K562 (cell line): ENCODE measurements at regions not wholly inside any gene's neighbourhood (a gene's known extent, or its start where the extent isn't known, plus 50 kb on each side); places are given as distances from the start of the nearest gene placed in this dataset.

Source experiments
- ATAC-seq: fragments of 200-7000 bp; cut with Tn5 transposase; 3 replicates; pipeline ENCODE4 v1.9.1; 2020; ENCODE audit warnings: moderate library complexity
- BruUV-seq: library from RNA; stranded (reverse); fragments of 400-500 nt; replicated peaks from 2 replicates; lab custom pipeline; 2021; lab: Mats Ljungman, UMichigan
- CTCF ChIA-PET: fragments of 300-600 bp; formaldehyde crosslinking; extraction: SDS; loops from one replicate; lab custom pipeline; 2021; ENCODE audit warnings: low intra/inter-chr PET ratio; lab: Yijun Ruan, JAX
- POLR2A ChIA-PET: fragments of 300-600, 350-650 bp; sonication (Branson Sonifier 250); formaldehyde crosslinking; extraction: SDS; loops from one replicate; lab custom pipeline; 2021; ENCODE audit warnings: antibody characterized with exemption, inconsistent platforms; lab: Yijun Ruan, JAX
- DNase-seq, 4 experiments: peaks; one replicate each; pipeline versions ENCODE4 v3.0.0 to v3.0.0-alpha.2; 2011 to 2018; ENCODE audit warnings: low spot score in 3 of 4, mixed read lengths in 3 of 4; ENCODE audit errors: extremely low read depth in 1 of 4
- FAIRE-seq: peaks from 2 replicates; lab custom pipeline; 2011; peaks lifted over from hg19 to GRCh38; lab: Jason Lieb, UNC
- H2AFZ ChIP-seq: 2 replicates; pipeline ENCODE4 v1.6.0; 2011; ENCODE audit warnings: low read depth, low read length, control low read depth, inconsistent platforms
- H3K27ac ChIP-seq: fragments of 200-600 bp; 3 replicates; pipeline ENCODE4 v1.8.0; 2011; ENCODE audit warnings: low read depth, mild to moderate bottlenecking, control low read depth, inconsistent platforms, low read length, moderate library complexity, mixed read lengths; ENCODE audit errors: extremely low read depth
- H3K27me3 ChIP-seq, 2 experiments: fragments of 300-600 bp in 1 of 2; 2 replicates in 1 of 2; 3 replicates in 1 of 2; pipeline versions ENCODE4 v1.6.0 to v1.8.0; 2011; ENCODE audit warnings: inconsistent platforms in 2 of 2, low read length in 2 of 2, mild to moderate bottlenecking in 1 of 2, mixed read lengths in 1 of 2, moderate library complexity in 1 of 2; ENCODE audit not compliant: control insufficient read depth in 2 of 2, insufficient read depth in 2 of 2
- H3K36me3 ChIP-seq: fragments of 300-600 bp; 3 replicates; pipeline ENCODE4 v1.8.0; 2011; ENCODE audit warnings: mild to moderate bottlenecking, low read length, inconsistent platforms; ENCODE audit not compliant: control insufficient read depth, insufficient read depth
- H3K4me1 ChIP-seq, 2 experiments: fragments of 200-600 bp in 1 of 2; replicated peaks in 1 of 2; 2 replicates in 1 of 2; 3 replicates in 1 of 2; pipeline versions ENCODE4 v1.5.1 to v1.8.0; 2011; ENCODE audit warnings: inconsistent platforms in 2 of 2, low read length in 2 of 2, mild to moderate bottlenecking in 1 of 2, mixed read lengths in 1 of 2, moderate library complexity in 1 of 2; ENCODE audit not compliant: control insufficient read depth in 2 of 2, insufficient read depth in 2 of 2
- H3K4me2 ChIP-seq: 2 replicates; pipeline ENCODE4 v1.6.1; 2011; ENCODE audit warnings: low read length, control low read depth, inconsistent platforms, mixed read lengths; ENCODE audit not compliant: insufficient read depth
- H3K4me3 ChIP-seq: fragments of 200-600 bp; sonication (generic), shearing (Covaris generic); 2 replicates; pipeline ENCODE4 v1.5.1; 2016; ENCODE audit warnings: control low read depth, inconsistent platforms
- H3K79me2 ChIP-seq: fragments of 200-600 bp; 3 replicates; pipeline ENCODE4 v1.8.0; 2011; ENCODE audit warnings: low read length, inconsistent platforms; ENCODE audit not compliant: control insufficient read depth, insufficient read depth
- H3K9ac ChIP-seq, 2 experiments: 2 replicates each; pipeline versions ENCODE4 v1.6.0 to v1.6.1; 2011; ENCODE audit warnings: low read depth in 2 of 2, low read length in 2 of 2, control low read depth in 1 of 2, inconsistent platforms in 1 of 2, mild to moderate bottlenecking in 1 of 2, mixed read lengths in 1 of 2; ENCODE audit not compliant: insufficient read depth in 1 of 2
- H3K9me1 ChIP-seq: one replicate; pipeline ENCODE4 v1.6.0; 2011; ENCODE audit warnings: inconsistent platforms, mild to moderate bottlenecking, low read length, moderate library complexity; ENCODE audit not compliant: control insufficient read depth, insufficient read depth
- H3K9me3 ChIP-seq: replicated peaks from 2 replicates; pipeline ENCODE4 v1.5.1; 2011; ENCODE audit warnings: low read depth, low read length, inconsistent platforms; ENCODE audit not compliant: control insufficient read depth, insufficient read depth
- H4K20me1 ChIP-seq: replicated peaks from 2 replicates; pipeline ENCODE4 v1.6.1; 2011; ENCODE audit warnings: low read length, inconsistent platforms, mixed read lengths; ENCODE audit not compliant: control insufficient read depth, insufficient read depth
- CREBBP ChIP-seq: IDR thresholded peaks from one replicate; pipeline ENCODE4 v1.6.1; 2012; ENCODE audit warnings: low read depth, mild to moderate bottlenecking, control low read depth, inconsistent platforms, low read length
- E2F4 ChIP-seq: sonication (generic); formaldehyde crosslinking; IDR thresholded peaks from 2 replicates; pipeline ENCODE4 v1.8.0; 2022; ENCODE audit warnings: mild to moderate bottlenecking, low read depth, missing genetic modification reagents
- GABPA ChIP-seq: fragments of 200-800 bp; sonication (Bioruptor generic); conservative IDR thresholded peaks from 2 replicates; pipeline ENCODE4 v1.6.1; 2016; ENCODE audit warnings: low read depth, missing genetic modification characterization, missing compliant biosample characterization
- HINFP ChIP-seq: fragments of 450-650 bp; conservative IDR thresholded peaks from 2 replicates; pipeline ENCODE4 v1.6.1; 2016; ENCODE audit warnings: missing genetic modification characterization, low read depth, mild to moderate bottlenecking, control low read depth, missing compliant biosample characterization
- MTA1 ChIP-seq: fragments of 450-650 bp; IDR thresholded peaks from 2 replicates; pipeline ENCODE4 v1.6.1; 2017; ENCODE audit warnings: borderline replicate concordance
- NR3C1 ChIP-seq: sonication (generic); formaldehyde crosslinking; IDR thresholded peaks from 2 replicates; pipeline ENCODE4 v1.8.1; 2022; ENCODE audit warnings: missing genetic modification reagents
- NR4A1 ChIP-seq, 2 experiments: fragments of 250-450 bp in 1 of 2; fragments of 450-650 bp in 1 of 2; sonication (Bioruptor Pico) in 1 of 2; IDR thresholded peaks; 2 replicates each; pipeline versions ENCODE4 v1.4.0 to v1.6.1; 2016 to 2020; ENCODE audit warnings: mild to moderate bottlenecking in 2 of 2, missing compliant biosample characterization in 1 of 2, missing genetic modification characterization in 1 of 2, moderate library complexity in 1 of 2
- PHF21A ChIP-seq: fragments of 450-650 bp; IDR thresholded peaks from 2 replicates; pipeline ENCODE4 v1.6.1; 2017; ENCODE audit warnings: low read depth, borderline replicate concordance
- POU5F1 ChIP-seq: fragments of 150-350 bp; IDR thresholded peaks from 2 replicates; pipeline ENCODE4 v1.6.1; 2014; ENCODE audit warnings: borderline replicate concordance, low read length, low read depth, mild to moderate bottlenecking; ENCODE audit not compliant: partially characterized antibody
- PYGO2 ChIP-seq: fragments of 450-650 bp; IDR thresholded peaks from 2 replicates; pipeline ENCODE4 v1.6.1; 2016; ENCODE audit warnings: mild to moderate bottlenecking, missing genetic modification characterization, moderate library complexity, missing compliant biosample characterization
- SMARCC2 ChIP-seq: fragments of 450-650 bp; IDR thresholded peaks from 2 replicates; pipeline ENCODE4 v1.6.1; 2017; ENCODE audit warnings: antibody characterized with exemption, moderate library complexity, mild to moderate bottlenecking, low read depth
- ZKSCAN8 ChIP-seq: fragments of 200-800 bp; sonication (Bioruptor generic); IDR thresholded peaks from 2 replicates; pipeline ENCODE4 v1.6.1; 2016; ENCODE audit warnings: missing genetic modification characterization, missing compliant biosample characterization
- ZNF133 ChIP-seq: fragments of 250-450 bp; sonication (Bioruptor Pico); IDR thresholded peaks from 2 replicates; pipeline ENCODE4 v1.4.0; 2020; ENCODE audit warnings: mild to moderate bottlenecking
- ZNF140 ChIP-seq: fragments of 250-450 bp; sonication (Bioruptor Pico); IDR thresholded peaks from 2 replicates; pipeline ENCODE4 v1.8.0; 2021; ENCODE audit warnings: moderate library complexity, mild to moderate bottlenecking, inconsistent platforms
- ZNF444 ChIP-seq: fragments of 250-450 bp; sonication (Bioruptor Pico); IDR thresholded peaks from 2 replicates; pipeline ENCODE4 v1.4.0; 2020; ENCODE audit warnings: mild to moderate bottlenecking, moderate library complexity
- WGBS: fragments of 100-300 bp; shearing (Covaris generic); methylation state at CpG from one replicate; pipeline ENCODE4 v1.1.6; 2016; ENCODE audit warnings: low coverage, mixed read lengths; ENCODE audit not compliant: insufficient coverage; ENCODE audit errors: missing lambda C conversion rate; 5-methylcytosine and 5-hydroxymethylcytosine counted together
- in situ Hi-C: fragments of 300-500 bp; cut with MboI; formaldehyde crosslinking; loops from 4 replicates; pipeline ENCODE4 v1.15.0; 2018; ENCODE audit warnings: inconsistent platforms, mixed read lengths
- intact Hi-C: fragments of 100-400 bp; cut with micrococcal nuclease; formaldehyde crosslinking; loops from 2 replicates; pipeline ENCODE4 v1.14.2; 2022
- TF ChIP-seq, protein P1 (sequence below): fragments of 450-650 bp; IDR thresholded peaks from 2 replicates; pipeline ENCODE4 v1.6.1; 2016; ENCODE audit warnings: mild to moderate bottlenecking
- TF ChIP-seq, protein P2 (sequence below): fragments of 250-450 bp; sonication (Bioruptor Pico); IDR thresholded peaks from 2 replicates; pipeline ENCODE4 v1.4.0; 2020

- TF ChIP-seq PHF21A (no peak), ZKSCAN8 (CRISPR knock-in tag) (no peak), POU5F1 (no peak), SMARCC2 (no peak), ZNF140 (CRISPR knock-in tag) (no peak), MTA1 (no peak)
- TF ChIP-seq, protein P1, sequence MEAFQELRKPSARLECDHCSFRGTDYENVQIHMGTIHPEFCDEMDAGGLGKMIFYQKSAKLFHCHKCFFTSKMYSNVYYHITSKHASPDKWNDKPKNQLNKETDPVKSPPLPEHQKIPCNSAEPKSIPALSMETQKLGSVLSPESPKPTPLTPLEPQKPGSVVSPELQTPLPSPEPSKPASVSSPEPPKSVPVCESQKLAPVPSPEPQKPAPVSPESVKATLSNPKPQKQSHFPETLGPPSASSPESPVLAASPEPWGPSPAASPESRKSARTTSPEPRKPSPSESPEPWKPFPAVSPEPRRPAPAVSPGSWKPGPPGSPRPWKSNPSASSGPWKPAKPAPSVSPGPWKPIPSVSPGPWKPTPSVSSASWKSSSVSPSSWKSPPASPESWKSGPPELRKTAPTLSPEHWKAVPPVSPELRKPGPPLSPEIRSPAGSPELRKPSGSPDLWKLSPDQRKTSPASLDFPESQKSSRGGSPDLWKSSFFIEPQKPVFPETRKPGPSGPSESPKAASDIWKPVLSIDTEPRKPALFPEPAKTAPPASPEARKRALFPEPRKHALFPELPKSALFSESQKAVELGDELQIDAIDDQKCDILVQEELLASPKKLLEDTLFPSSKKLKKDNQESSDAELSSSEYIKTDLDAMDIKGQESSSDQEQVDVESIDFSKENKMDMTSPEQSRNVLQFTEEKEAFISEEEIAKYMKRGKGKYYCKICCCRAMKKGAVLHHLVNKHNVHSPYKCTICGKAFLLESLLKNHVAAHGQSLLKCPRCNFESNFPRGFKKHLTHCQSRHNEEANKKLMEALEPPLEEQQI: no peak
These were observed 665.2 kb upstream of the ADGRL2 start (continued) for GRCh38 chr1:81135524-81135923.

GRCh38 chr1:81129776-81130175, 671.0 kb upstream of the ADGRL2 start:
- H2AFZ ChIP-seq: no peak overlapping the region
- BruUV-seq: no TSS peak
- H4K20me1 ChIP-seq: no peaks in the 10 kb centered on the region
- no peaks in the 10 kb centered on the region for H3K79me2 ChIP-seq
- no peak overlapping the region for H3K27ac ChIP-seq
- H3K4me1 ChIP-seq: no peaks in the 10 kb centered on the region
- ChIA-PET CTCF (no interaction called here), POLR2A (interaction anchor here (0.6 kb wide), 1 partner anchor 1155 kb away, joined by 3 read pairs; no protein-coding TSS in a partner anchor)
- in situ Hi-C loops: no loop called here
- no peaks in the 10 kb centered on the region for H3K36me3 ChIP-seq
- H3K4me2 ChIP-seq: no peak overlapping the region
- no peaks in the 10 kb centered on the region for H3K27me3 ChIP-seq
- no peak overlapping the region for H3K4me3 ChIP-seq
- H3K9ac ChIP-seq: no peak overlapping the region
- FAIRE-seq (no peak), ATAC-seq (no peak), DNase-seq (no peak)
- no peaks in the 10 kb centered on the region for H3K9me3 ChIP-seq
- intact Hi-C loops: no loop called here
- WGBS: 0% methylated on average over 3 of the region's 3 CpGs
- no peaks in the 10 kb centered on the region for H3K9me1 ChIP-seq
- TF ChIP-seq E2F4 (CRISPR knock-in tag): no peak
- TF ChIP-seq NR3C1 (CRISPR knock-in tag): no peak
- TF ChIP-seq PYGO2 (tag): no peak
- TF ChIP-seq GABPA: no peak
- TF ChIP-seq ZNF133 (CRISPR knock-in tag): no peak
- no peak for TF ChIP-seq ZNF444 (CRISPR knock-in tag)
- no peak for TF ChIP-seq HINFP (tag)
- no peak for TF ChIP-seq NR4A1 (CRISPR knock-in tag; IDR thresholded peaks at IDR 0.05)
- TF ChIP-seq NR4A1 (tag; IDR thresholded peaks at IDR 0.05): no peak
- TF ChIP-seq, protein P2, sequence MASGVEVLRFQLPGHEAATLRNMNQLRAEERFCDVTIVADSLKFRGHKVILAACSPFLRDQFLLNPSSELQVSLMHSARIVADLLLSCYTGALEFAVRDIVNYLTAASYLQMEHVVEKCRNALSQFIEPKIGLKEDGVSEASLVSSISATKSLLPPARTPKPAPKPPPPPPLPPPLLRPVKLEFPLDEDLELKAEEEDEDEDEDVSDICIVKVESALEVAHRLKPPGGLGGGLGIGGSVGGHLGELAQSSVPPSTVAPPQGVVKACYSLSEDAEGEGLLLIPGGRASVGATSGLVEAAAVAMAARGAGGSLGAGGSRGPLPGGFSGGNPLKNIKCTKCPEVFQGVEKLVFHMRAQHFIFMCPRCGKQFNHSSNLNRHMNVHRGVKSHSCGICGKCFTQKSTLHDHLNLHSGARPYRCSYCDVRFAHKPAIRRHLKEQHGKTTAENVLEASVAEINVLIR (CRISPR knock-in tag): no peak
- TF ChIP-seq CREBBP: no peak
